GM12878 (cell line): ENCODE measurements at regions not wholly inside any gene's neighbourhood (a gene's known extent, or its start where the extent isn't known, plus 50 kb on each side); places are given as distances from the start of the nearest gene placed in this dataset.

Experiments used
- ATAC-seq: fragments of 200-7000 bp; cut with Tn5 transposase; 3 replicates; pipeline ENCODE4 v1.9.1; 2020; ENCODE audit warnings: mild to moderate bottlenecking, moderate library complexity
- BruUV-seq: library from RNA; stranded (reverse); fragments of 400-500 nt; replicated peaks from 2 replicates; lab custom pipeline; 2021; lab: Mats Ljungman, UMichigan
- CTCF ChIA-PET: fragments of 300-600 bp; sonication (Branson Sonifier 250); formaldehyde crosslinking; extraction: SDS; loops from one replicate; lab custom pipeline; 2021; ENCODE audit warnings: inconsistent platforms; lab: Yijun Ruan, JAX
- POLR2A ChIA-PET: fragments of 350-600 bp; formaldehyde crosslinking; extraction: SDS; loops from one replicate; lab custom pipeline; 2021; ENCODE audit warnings: inconsistent platforms; lab: Charles Lee
- RAD21 ChIA-PET: fragments of 300-600 bp; sonication (Branson Sonifier 250); formaldehyde crosslinking; loops from one replicate; lab custom pipeline; 2023; ENCODE audit warnings: antibody characterized with exemption; ENCODE audit not compliant: unreplicated experiment; lab: Charles Lee
- SMC1A ChIA-PET: fragments of 300-600 bp; sonication (Branson Sonifier 250); formaldehyde crosslinking; loops from one replicate; lab custom pipeline; 2023; ENCODE audit not compliant: unreplicated experiment, uncharacterized antibody; lab: Charles Lee
- DNase-seq: peaks from one replicate; pipeline ENCODE4 v3.0.0-alpha.2; 2011; ENCODE audit warnings: low read depth, low spot score
- FAIRE-seq: peaks from 3 replicates; lab custom pipeline; 2011; peaks lifted over from hg19 to GRCh38; lab: Jason Lieb, UNC
- H2AFZ ChIP-seq: 2 replicates; pipeline ENCODE4 v1.6.0; 2011; ENCODE audit warnings: low read depth, low read length, control low read depth; ENCODE audit not compliant: control insufficient read depth
- H3K27ac ChIP-seq: 2 replicates; pipeline ENCODE4 v1.5.1; 2011; ENCODE audit warnings: control low read depth; ENCODE audit not compliant: control insufficient read depth, insufficient read depth
- H3K27me3 ChIP-seq, 2 experiments: replicated peaks in 1 of 2; 2 replicates each; pipeline versions ENCODE4 v1.6.0 to v1.6.1; 2011; ENCODE audit warnings: low read length in 1 of 2; ENCODE audit not compliant: control insufficient read depth in 2 of 2, insufficient read depth in 2 of 2
- H3K36me3 ChIP-seq, 2 experiments: 2 replicates each; pipeline ENCODE4 v1.5.1; 2011; ENCODE audit warnings: low read length in 1 of 2; ENCODE audit not compliant: control insufficient read depth in 2 of 2, insufficient read depth in 2 of 2
- H3K4me1 ChIP-seq: 2 replicates; pipeline ENCODE4 v1.6.1; 2011; ENCODE audit warnings: mild to moderate bottlenecking, low read length, moderate library complexity, mixed read lengths; ENCODE audit not compliant: control insufficient read depth, insufficient read depth
- H3K4me2 ChIP-seq: 2 replicates; pipeline ENCODE4 v1.6.0; 2011; ENCODE audit warnings: control low read depth; ENCODE audit not compliant: control insufficient read depth, insufficient read depth
- H3K4me3 ChIP-seq: fragments of 200-600 bp; sonication (generic); 2 replicates; pipeline ENCODE4 v1.5.1; 2016
- H3K79me2 ChIP-seq: 2 replicates; pipeline ENCODE4 v1.6.0; 2011; ENCODE audit warnings: low read length; ENCODE audit not compliant: control insufficient read depth, insufficient read depth
- H3K9ac ChIP-seq: 2 replicates; pipeline ENCODE4 v1.8.0; 2011; ENCODE audit warnings: low read length, control low read depth, mixed read lengths; ENCODE audit not compliant: control insufficient read depth, insufficient read depth
- H3K9me3 ChIP-seq: replicated peaks from 3 replicates; pipeline ENCODE4 v1.5.1; 2011; ENCODE audit warnings: mild to moderate bottlenecking, low read length; ENCODE audit not compliant: control insufficient read depth, insufficient read depth
- H4K20me1 ChIP-seq: 2 replicates; pipeline ENCODE4 v1.6.0; 2011; ENCODE audit not compliant: control insufficient read depth, insufficient read depth
- ATF3 ChIP-seq: IDR thresholded peaks from 2 replicates; pipeline ENCODE4 v1.6.1; 2011; ENCODE audit warnings: low read depth, mild to moderate bottlenecking, low read length, moderate library complexity, borderline replicate concordance; ENCODE audit errors: extremely low read depth
- BCL3 ChIP-seq: IDR thresholded peaks from 2 replicates; pipeline ENCODE4 v1.6.1; 2011; ENCODE audit warnings: borderline replicate concordance, low read depth, mild to moderate bottlenecking, moderate library complexity, low read length; ENCODE audit not compliant: insufficient read depth, poor library complexity, severe bottlenecking
- BCLAF1 ChIP-seq: fragments of 450-650 bp; IDR thresholded peaks from 2 replicates; pipeline ENCODE4 v1.6.1; 2017; ENCODE audit warnings: antibody characterized with exemption, mild to moderate bottlenecking, moderate library complexity
- ESRRA ChIP-seq: IDR thresholded peaks from 2 replicates; pipeline ENCODE4 v1.6.1; 2012; ENCODE audit warnings: mild to moderate bottlenecking, low read length, improper control_type of control experiment
- FOS ChIP-seq: IDR thresholded peaks from 3 replicates; pipeline ENCODE4 v1.6.1; 2011; ENCODE audit warnings: borderline replicate concordance; ENCODE audit not compliant: insufficient read length; ENCODE audit errors: extremely low read depth
- IKZF2 ChIP-seq, 2 experiments: fragments of 450-650 bp; IDR thresholded peaks; 2 replicates each; pipeline ENCODE4 v1.6.1; 2017; ENCODE audit warnings: mild to moderate bottlenecking in 2 of 2, moderate library complexity in 2 of 2
- JUND ChIP-seq: IDR thresholded peaks from 2 replicates; pipeline ENCODE4 v1.6.1; 2012; ENCODE audit warnings: low read depth, mild to moderate bottlenecking, low read length, improper control_type of control experiment, moderate library complexity
- MAX ChIP-seq: IDR thresholded peaks from 2 replicates; pipeline ENCODE4 v1.6.1; 2012; ENCODE audit warnings: low read depth, low read length, improper control_type of control experiment
- MEF2A ChIP-seq: IDR thresholded peaks from 2 replicates; pipeline ENCODE4 v1.6.1; 2011; ENCODE audit warnings: low read depth, mild to moderate bottlenecking, low read length, moderate library complexity; ENCODE audit not compliant: insufficient read depth
- MTA3 ChIP-seq: IDR thresholded peaks from 2 replicates; pipeline ENCODE4 v1.6.1; 2012; ENCODE audit warnings: low read length, inconsistent platforms, borderline replicate concordance
- RAD51 ChIP-seq: fragments of 450-650 bp; IDR thresholded peaks from 2 replicates; pipeline ENCODE4 v1.6.1; 2016; ENCODE audit warnings: moderate library complexity, mild to moderate bottlenecking, inconsistent platforms
- RB1 ChIP-seq: fragments of 450-650 bp; formaldehyde crosslinking; IDR thresholded peaks from 2 replicates; pipeline ENCODE4 v1.6.1; 2017; ENCODE audit warnings: mild to moderate bottlenecking, borderline replicate concordance
- SMC3 ChIP-seq: IDR thresholded peaks from 2 replicates; pipeline ENCODE4 v1.6.1; 2011; ENCODE audit warnings: low read length, improper control_type of control experiment, borderline replicate concordance
- ZNF24 ChIP-seq: fragments of 450-650 bp; IDR thresholded peaks from 2 replicates; pipeline ENCODE4 v1.6.1; 2017; ENCODE audit warnings: antibody characterized with exemption, mild to moderate bottlenecking
- ZNF274 ChIP-seq: IDR thresholded peaks from one replicate; pipeline ENCODE4 v1.8.0; 2011; ENCODE audit not compliant: insufficient read length, insufficient read depth
- WGBS: methylation state at CpG from one replicate; pipeline ENCODE4 v1.1.6; 2016; ENCODE audit warnings: low lambda C conversion rate; ENCODE audit not compliant: insufficient replicate concordance, insufficient coverage; ENCODE audit errors: missing lambda C conversion rate; 5-methylcytosine and 5-hydroxymethylcytosine counted together
- in situ Hi-C: fragments of 300-500 bp; cut with MboI; formaldehyde crosslinking; loops from 9 replicates; pipeline ENCODE4 v1.14.3; 2018; ENCODE audit warnings: mixed read lengths
- intact Hi-C: fragments of 100-400 bp; cut with micrococcal nuclease; formaldehyde crosslinking; loops from one replicate; pipeline ENCODE4 v1.14.2; 2022; ENCODE audit not compliant: unreplicated experiment

- TF ChIP-seq MAX (no peak), MTA3 (no peak), RAD51 (no peak)
Observed at GRCh38 chr3:67123914-67124313, 125.8 kb downstream of the KBTBD8 start (continued).

GRCh38 chr3:67127254-67127653 is 129.1 kb downstream of the KBTBD8 start:
- intact Hi-C loops (no loop called here), in situ Hi-C loops (no loop called here)
- no peak overlapping the region for H3K9ac ChIP-seq
- ChIA-PET POLR2A (no interaction called here), CTCF (interaction anchor here (3.4 kb wide), 1 partner anchor 14 kb away, joined by 16 read pairs; no protein-coding TSS in a partner anchor), RAD21 (no interaction called here), SMC1A (no interaction called here)
- no peak for FAIRE-seq
- no peak overlapping the region for H3K4me3 ChIP-seq
- H3K79me2 ChIP-seq, result no peaks in the 10 kb centered on the region
- no peak overlapping the region for H2AFZ ChIP-seq
- peaks cover 0 to 2% of the 10 kb centered on the region in 2 experiments; a peak in 1 of 4 replicates for H3K27me3 ChIP-seq
- H3K36me3 ChIP-seq, result no peaks in the 10 kb centered on the region
- no peak for TF ChIP-seq ZNF274
- TF ChIP-seq ZNF24, result no peak
- no peak for TF ChIP-seq ESRRA
- TF ChIP-seq JUND, result no peak
- TF ChIP-seq BCL3, result no peak
- TF ChIP-seq SMC3, result no peak
- TF ChIP-seq IKZF2 (IDR thresholded peaks at IDR 0.05), result no peak
- no peak for TF ChIP-seq RAD51
- no peak for TF ChIP-seq BCLAF1
- no peak for TF ChIP-seq FOS
- TF ChIP-seq MEF2A, result no peak
- no peak for TF ChIP-seq ATF3
- no peak for TF ChIP-seq RB1
- 4% methylated on average over 3 of the region's 3 CpGs for WGBS
- no peak overlapping the region for H3K27ac ChIP-seq
- H3K9me3 ChIP-seq, result peaks cover 2% of the 10 kb centered on the region; the same call in 1 of the 3 replicates
- no peak for DNase-seq
- BruUV-seq, result no TSS peak
- H3K4me1 ChIP-seq, result no peaks in the 10 kb centered on the region
- no peaks in the 10 kb centered on the region for H4K20me1 ChIP-seq
- ATAC-seq, result no peak
- H3K4me2 ChIP-seq, result no peak overlapping the region
